B cell (primary cell): ENCODE measurements at regions not wholly inside any gene's neighbourhood (a gene's known extent, or its start where the extent isn't known, plus 50 kb on each side); places are given as distances from the start of the nearest gene placed in this dataset.

Experiments used
- EZH2 ChIP-seq: IDR thresholded peaks from 2 replicates; pipeline ENCODE4 v1.6.1; 2012; ENCODE audit warnings: borderline replicate concordance, low read depth, mild to moderate bottlenecking, moderate library complexity, low read length; ENCODE audit not compliant: insufficient read depth, poor library complexity, severe bottlenecking
- TF ChIP-seq, protein P1 (sequence below): fragments of 200-600 bp; IDR thresholded peaks from one replicate; pipeline ENCODE4 v1.8.0; 2022; ENCODE audit warnings: antibody characterized with exemption, mild to moderate bottlenecking

GRCh38 chr1:168833801-168834224 lies 104.8 kb upstream of the DPT start:
- TF ChIP-seq, protein P1, sequence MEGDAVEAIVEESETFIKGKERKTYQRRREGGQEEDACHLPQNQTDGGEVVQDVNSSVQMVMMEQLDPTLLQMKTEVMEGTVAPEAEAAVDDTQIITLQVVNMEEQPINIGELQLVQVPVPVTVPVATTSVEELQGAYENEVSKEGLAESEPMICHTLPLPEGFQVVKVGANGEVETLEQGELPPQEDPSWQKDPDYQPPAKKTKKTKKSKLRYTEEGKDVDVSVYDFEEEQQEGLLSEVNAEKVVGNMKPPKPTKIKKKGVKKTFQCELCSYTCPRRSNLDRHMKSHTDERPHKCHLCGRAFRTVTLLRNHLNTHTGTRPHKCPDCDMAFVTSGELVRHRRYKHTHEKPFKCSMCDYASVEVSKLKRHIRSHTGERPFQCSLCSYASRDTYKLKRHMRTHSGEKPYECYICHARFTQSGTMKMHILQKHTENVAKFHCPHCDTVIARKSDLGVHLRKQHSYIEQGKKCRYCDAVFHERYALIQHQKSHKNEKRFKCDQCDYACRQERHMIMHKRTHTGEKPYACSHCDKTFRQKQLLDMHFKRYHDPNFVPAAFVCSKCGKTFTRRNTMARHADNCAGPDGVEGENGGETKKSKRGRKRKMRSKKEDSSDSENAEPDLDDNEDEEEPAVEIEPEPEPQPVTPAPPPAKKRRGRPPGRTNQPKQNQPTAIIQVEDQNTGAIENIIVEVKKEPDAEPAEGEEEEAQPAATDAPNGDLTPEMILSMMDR, result no peak
- no peak for TF ChIP-seq EZH2
